ENCODE measurements at regions not wholly inside any gene's neighbourhood (a gene's known extent, or its start where the extent isn't known, plus 50 kb on each side); places are given as distances from the start of the nearest gene placed in this dataset.

DNA sequence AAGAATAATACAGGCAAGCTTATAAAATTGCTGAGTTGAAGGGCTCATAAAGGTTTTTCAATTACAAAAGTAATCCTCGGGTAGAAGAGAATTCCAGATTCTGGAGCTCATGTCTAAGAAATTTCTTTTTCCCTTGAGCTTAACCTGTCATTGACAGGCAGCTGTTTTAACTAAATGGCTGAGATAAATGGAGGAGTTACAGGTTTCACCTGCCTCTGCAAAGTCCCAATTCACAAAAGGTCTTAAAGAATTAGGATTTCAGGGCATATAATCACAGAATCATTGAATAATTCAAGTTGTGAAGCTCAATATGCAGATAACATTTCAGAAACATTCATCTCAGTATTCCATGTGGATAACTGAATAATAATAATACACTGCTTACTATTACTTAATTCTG lies 660.1 kb upstream of the NRSN1 start:
- H3K23me2 ChIP-seq (ENCODE audit: insufficient read length, low read depth, low read length, poor library complexity, severe bottlenecking): no peaks in the 10 kb centered on the region
- no peak overlapping the region for H3K23ac ChIP-seq (ENCODE audit: insufficient read length, low read depth, low read length)
- H3K4ac ChIP-seq (ENCODE audit: low read depth, low read length): no peak overlapping the region
- H3K14ac ChIP-seq (ENCODE audit: insufficient read depth, low read length): no peak overlapping the region
- H4K8ac ChIP-seq (replicated peaks; ENCODE audit: insufficient read length, low read depth, low read length): no peak overlapping the region
- Mint-ChIP-seq H3K27ac (no peak overlapping the region), H3K27me3 (ENCODE audit: low read depth) (no peaks in the 10 kb centered on the region), H3K4me1 (no peaks in the 10 kb centered on the region), H3K36me3 (ENCODE audit: insufficient read depth in 1 of 3, low read depth in 3 of 3) (no peaks in the 10 kb centered on the region), H3K9me3 (no peaks in the 10 kb centered on the region; a peak in 1 of 5 replicates), H3K4me3 (no peak overlapping the region)
- no CpG with 5 or more reads among the region's 1 CpG for WGBS (ENCODE audit: extremely low coverage, insufficient read length, low lambda C conversion rate)
- H3K18ac ChIP-seq (ENCODE audit: insufficient read length, low read depth, low read length): no peak overlapping the region
- no peak for DNase-seq
- no peak overlapping the region for H3K27ac ChIP-seq (ENCODE audit: insufficient read length, low read depth, low read length)
- no peak overlapping the region for H3K56ac ChIP-seq (ENCODE audit: insufficient read length, low read depth, low read length)
- H2BK12ac ChIP-seq (ENCODE audit: insufficient read length, low read depth, low read length): no peak overlapping the region
- no peaks in the 10 kb centered on the region for H4K20me1 ChIP-seq (ENCODE audit: control insufficient read depth, insufficient read depth, insufficient read length)
- H3K27me3 ChIP-seq (ENCODE audit: insufficient read depth, low read length): no peaks in the 10 kb centered on the region
- H2BK120ac ChIP-seq (ENCODE audit: low read depth, low read length, poor library complexity, severe bottlenecking): no peak overlapping the region
- no peak overlapping the region for H2AFZ ChIP-seq (ENCODE audit: low read length)
- H3K9me3 ChIP-seq (ENCODE audit: control insufficient read depth, low read depth, low read length): no peaks in the 10 kb centered on the region
- H2BK5ac ChIP-seq (ENCODE audit: insufficient read length, low read length): no peak overlapping the region
- no peak overlapping the region for H2AK5ac ChIP-seq (ENCODE audit: insufficient read length, low read length)
- H2BK15ac ChIP-seq (ENCODE audit: low read depth, low read length): no peak overlapping the region
- H4K91ac ChIP-seq (ENCODE audit: insufficient read length, low read depth, low read length): no peak overlapping the region
- TF ChIP-seq, protein P1, sequence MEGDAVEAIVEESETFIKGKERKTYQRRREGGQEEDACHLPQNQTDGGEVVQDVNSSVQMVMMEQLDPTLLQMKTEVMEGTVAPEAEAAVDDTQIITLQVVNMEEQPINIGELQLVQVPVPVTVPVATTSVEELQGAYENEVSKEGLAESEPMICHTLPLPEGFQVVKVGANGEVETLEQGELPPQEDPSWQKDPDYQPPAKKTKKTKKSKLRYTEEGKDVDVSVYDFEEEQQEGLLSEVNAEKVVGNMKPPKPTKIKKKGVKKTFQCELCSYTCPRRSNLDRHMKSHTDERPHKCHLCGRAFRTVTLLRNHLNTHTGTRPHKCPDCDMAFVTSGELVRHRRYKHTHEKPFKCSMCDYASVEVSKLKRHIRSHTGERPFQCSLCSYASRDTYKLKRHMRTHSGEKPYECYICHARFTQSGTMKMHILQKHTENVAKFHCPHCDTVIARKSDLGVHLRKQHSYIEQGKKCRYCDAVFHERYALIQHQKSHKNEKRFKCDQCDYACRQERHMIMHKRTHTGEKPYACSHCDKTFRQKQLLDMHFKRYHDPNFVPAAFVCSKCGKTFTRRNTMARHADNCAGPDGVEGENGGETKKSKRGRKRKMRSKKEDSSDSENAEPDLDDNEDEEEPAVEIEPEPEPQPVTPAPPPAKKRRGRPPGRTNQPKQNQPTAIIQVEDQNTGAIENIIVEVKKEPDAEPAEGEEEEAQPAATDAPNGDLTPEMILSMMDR (conservative IDR thresholded peaks at IDR 0.05): no peak
- no peak overlapping the region for H2BK20ac ChIP-seq (ENCODE audit: low read depth, low read length, poor library complexity, severe bottlenecking)
- H3T11ph ChIP-seq (ENCODE audit: low read length): no peak overlapping the region
- H3K4me2 ChIP-seq (ENCODE audit: insufficient read depth, insufficient read length, low read length): no peak overlapping the region
- H3K79me2 ChIP-seq (ENCODE audit: insufficient read depth, low read length): no peaks in the 10 kb centered on the region
- H3K9ac ChIP-seq (ENCODE audit: extremely low read depth, insufficient read length, low read length): no peak overlapping the region
- no peak overlapping the region for H4K5ac ChIP-seq (ENCODE audit: insufficient read length, low read depth, low read length)
- H3K4me1 ChIP-seq (ENCODE audit: insufficient read depth, low read length): no peaks in the 10 kb centered on the region
- H3K79me1 ChIP-seq (ENCODE audit: insufficient read depth, low read depth, low read length, poor library complexity, severe bottlenecking): no peaks in the 10 kb centered on the region
